Embryonic facial prominence (tissue), 1 donor: ENCODE measurements at regions not wholly inside any gene's neighbourhood (a gene's known extent, or its start where the extent isn't known, plus 50 kb on each side); places are given as distances from the start of the nearest gene placed in this dataset.
"Not testable (repeated sequence)": the region's sequence is repeated elsewhere in the genome, so short reads cannot be mapped to it uniquely, and the experiment has no call there.

Experiments used
- DNase-seq: peaks from one replicate; pipeline ENCODE4 v3.0.0-alpha.2; 2016; ENCODE audit errors: extremely low spot score

DNA sequence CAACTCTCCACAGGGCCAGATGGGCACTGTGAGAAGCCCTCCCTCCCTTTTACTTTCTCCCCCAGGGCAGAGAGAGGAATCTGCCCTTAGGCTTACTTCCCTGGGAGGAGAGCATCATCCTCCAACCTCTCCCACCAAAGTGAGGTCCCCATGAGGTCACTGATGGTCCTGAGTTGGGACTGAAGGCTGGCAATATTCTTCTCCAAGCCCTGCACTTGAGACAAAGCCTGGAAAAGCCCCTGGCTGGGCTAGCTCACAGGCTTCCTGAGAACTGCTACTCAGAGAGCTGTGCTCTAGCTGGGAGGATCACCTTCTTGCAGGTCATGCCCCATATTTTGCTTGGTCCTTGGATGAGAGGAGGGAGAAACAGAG is 110.0 kb upstream of the MEF2A start:
- DNase-seq: no peak

DNA sequence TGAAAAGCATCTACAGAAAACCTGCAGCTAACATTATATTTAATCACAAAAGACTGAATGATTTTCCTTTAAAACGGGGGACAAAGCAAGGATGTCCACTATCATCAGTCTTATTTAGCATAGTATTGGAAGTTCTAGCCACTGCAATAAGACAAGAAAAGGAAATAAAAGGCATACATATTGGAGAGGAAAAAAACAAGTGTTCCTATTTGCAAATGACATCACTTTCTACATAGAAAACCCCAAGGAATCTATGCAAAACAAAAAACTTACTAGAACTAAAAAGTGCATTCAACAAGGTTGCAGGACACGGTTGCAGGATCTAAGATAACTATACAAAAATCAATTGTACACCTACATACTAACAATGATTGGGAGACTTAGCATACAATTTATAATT is 101.6 kb upstream of the MEF2A start:
- no peak for DNase-seq

- DNase-seq: no peak
These were observed 99.0 kb upstream of the MEF2A start for GRCh38 chr15:99466701-99467337.

DNA sequence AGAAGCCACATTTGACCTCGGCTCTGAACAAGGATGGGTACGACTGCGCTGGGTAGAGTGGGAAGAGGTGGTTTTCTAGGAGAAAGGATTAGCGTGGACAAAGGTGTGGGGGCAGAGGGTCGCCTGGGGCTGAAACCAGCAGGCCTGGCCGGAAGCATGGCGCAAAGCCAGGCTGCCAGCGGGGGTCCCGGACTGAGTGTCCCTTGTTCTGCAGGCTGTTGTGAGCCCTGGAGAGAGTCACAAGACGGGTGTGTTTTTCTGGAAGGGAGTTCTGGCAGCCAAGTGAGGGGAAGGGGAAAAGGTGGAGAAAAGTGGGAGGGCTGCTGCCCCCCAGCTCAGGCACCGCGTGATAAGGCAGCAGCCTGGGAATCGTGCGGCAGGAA is 98.5 kb upstream of the MEF2A start:
- no peak for DNase-seq

- DNase-seq: no peak
These were observed 97.8 kb upstream of the MEF2A start for GRCh38 chr15:99467853-99468464.

- DNase-seq: not testable (repeated sequence)
These were observed 95.6 kb upstream of the MEF2A start for GRCh38 chr15:99470204-99470603.

DNA sequence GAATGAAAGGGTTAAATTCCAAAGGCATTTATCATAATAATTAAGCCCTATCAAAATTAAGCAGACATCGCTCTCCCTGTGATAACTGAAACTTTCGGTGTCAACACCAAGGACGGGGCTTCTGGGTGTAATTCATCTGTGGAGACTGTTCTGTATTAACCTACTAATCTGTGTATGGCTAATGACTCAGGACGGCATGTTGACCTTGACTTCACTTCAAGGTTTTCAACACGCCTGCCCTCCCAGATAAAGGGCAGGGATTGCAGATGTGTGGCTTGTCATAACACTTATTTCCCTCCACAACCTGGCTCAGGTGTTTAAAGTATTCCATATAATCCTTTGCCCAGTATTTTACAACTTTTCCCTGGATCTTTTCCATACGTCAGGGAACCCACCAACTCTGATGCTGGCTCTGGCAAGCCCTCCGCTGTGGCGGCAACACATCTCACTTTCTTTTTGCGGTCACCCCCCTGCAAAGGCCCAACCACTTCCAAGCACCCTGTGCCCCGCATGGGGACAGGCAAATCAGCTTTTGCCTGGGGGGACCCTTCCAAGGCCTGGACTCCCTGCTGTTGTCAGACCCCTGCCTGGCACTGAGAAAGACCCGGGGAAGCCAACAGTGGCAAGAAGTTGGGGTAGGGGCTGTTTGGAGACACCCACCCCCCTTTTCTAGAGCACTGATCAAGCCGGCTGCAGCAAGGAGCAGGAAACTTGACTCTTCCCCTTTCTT is 93.2 kb upstream of the MEF2A start:
- no peak for DNase-seq

- no peak for DNase-seq
These were observed 91.5 kb upstream of the MEF2A start for GRCh38 chr15:99473981-99474906.

DNA sequence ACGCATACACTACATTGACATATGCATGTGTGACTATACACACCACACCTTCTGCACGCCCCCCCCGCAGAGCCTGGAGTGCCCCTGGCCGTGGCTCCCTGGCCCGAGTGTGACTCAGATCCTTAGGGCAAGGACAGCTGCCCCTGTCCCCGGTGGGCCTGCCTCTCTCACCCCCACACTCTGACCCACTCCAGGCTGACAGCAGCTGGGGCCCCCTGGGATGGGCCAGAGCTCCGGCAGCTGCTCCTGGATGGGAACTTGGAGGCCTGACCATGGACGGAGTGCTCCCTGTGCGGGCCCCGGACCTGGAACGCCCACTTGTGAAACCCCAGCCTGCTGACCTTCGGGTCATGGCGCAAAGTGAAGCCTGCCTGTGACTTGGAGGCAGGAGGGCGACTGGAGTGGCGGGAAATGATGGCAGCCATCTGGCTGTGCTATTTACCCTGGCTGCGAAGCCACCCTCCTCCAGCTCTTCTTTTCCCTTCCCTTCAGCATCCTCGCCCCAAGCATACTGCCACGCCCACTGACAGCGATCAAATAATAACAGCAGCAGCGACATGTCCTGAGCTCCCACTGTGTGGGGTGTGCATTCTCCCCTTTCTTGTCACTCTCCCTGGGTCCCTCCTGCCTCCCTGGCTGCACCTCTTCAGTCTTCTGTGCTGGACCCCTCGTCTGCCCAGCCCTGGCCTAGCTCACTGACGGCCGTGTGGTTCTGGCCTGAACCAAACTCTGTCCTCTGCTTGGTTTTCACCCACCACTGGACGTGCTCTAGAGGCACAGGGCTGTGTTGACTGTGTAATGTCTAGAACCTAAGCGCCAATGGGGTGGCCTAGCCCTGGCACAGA is 90.7 kb upstream of the MEF2A start:
- DNase-seq: no peak

DNA sequence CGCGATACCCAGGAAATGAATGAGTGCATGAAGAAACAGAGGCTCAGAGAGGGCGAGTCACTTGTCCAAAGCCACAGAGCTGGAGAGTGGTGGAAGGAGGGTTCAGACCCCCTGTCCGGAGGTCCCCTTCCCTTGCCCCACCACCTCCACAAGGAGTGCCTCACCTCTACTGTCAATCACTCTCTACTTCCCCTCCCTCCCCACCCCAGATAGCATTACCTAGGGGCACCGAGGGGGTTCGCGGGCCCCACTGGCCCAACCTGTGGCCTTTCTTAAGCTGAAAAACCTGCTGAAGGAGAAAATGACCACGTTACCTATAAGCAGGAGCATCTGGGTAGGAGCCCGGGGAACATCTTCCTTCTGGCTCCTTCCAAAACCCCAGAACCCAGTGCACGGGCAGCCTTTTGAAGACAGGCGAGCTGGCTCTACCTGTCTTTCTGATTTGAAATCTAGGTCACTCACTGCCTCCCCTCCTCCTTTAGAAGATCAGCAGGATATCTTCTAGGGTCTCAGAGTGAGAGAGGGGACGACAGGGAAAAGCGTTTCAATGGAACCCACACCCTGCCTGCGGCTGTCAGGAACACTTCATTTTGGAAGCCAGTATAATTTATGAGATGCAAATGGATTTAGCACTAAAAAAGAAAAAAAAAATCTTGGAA is 89.9 kb upstream of the MEF2A start:
- DNase-seq: no peak

DNA sequence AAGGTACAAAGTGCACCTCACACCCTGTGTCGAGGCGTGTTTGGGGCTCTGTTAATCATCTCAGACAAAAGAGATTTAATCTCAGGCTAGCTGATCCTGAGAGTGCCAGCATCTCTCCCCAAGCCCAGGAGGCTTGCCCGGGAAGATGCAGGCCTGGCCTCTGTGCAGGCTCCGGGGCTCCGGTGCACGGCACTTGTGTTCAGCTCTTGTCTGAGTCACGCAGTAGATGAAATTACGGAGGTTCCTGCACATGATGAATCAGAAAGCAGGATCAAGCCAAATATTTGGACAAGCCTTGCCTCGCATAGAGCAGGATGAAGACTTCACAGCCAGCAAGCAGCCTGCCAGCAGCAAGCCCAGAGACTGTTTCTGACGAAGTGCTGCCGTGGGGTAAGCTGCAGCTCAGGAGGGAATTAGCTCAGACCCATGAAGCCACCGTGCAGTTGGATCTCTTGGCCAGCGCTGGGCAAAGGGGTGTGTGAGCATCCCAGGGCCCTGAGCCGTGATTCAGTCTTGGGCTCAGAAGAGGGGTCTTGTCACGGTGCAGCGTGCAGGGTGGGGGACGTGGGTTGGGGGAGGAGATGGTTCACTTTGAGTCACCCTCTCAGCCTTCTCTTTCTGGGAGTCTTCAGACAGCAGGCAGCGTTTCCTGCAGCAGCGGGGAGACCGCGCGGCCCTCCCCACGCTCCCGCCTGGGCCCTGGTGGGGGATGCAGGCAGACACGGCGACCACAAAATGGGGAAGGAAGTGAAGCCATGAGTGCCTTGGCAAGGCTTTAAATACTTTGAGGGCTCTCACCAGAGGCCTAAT is 89.2 kb upstream of the MEF2A start:
- DNase-seq: no peak

GRCh38 chr15:99477791-99478471 is 87.9 kb upstream of the MEF2A start:
- no peak for DNase-seq

DNA sequence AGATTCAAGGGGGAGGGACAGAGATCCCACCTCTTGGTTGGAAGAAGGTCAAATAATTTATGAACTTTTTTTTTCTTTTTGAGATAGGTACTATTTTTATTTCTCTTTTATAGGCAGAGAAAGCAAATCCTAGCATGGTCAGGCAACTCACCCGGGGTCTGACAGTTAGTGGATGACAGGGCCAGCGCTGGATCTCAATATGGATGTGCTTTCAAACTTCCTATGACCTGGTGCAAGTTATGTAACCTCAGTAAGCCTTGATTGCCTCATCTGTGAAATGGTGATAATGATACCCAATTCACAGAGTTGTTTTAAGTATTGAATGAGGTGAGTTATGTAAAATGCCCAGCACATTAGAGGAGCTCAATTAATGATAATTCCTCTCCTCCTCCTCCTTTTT is 86.8 kb upstream of the MEF2A start:
- no peak for DNase-seq

DNA sequence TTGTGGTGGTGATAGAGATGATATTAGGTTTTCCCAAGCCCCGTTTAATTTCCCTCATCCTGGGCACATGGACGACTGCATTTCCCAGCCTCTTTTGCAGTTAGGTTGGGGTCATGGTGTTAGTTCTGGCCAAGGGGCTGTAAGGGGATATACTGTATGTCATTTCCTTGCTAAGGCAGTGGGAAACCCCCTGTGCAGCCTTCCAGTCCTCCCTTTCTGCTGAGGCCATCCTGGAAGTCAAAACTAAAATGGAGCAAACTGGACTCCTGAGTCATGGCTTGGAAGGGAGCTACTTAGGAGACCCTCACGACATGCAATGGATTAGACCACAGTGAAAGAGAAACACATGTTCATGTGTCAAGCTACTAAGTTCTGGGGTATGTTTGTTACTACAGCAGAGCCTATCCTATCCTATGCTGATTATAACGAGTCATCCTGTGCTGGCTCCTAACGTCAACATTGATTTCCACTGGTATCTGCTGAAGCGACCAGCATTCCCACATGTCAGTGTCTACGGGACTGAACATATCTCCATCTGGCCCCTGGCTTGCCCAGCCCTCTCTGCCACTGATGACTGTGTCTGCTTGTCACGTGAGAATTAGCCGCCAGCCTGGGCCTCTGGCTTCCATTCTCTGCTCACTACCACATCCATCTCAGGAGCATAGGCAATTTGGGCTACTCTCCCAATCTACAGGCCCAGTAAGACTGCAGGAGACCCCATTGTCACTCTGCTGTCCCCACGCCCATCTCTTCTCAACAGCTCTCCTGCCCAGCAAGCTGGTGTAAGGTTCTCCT is 85.6 kb upstream of the MEF2A start:
- no peak for DNase-seq

GRCh38 chr15:99481113-99481950 is 84.5 kb upstream of the MEF2A start:
- no peak for DNase-seq

- no peak for DNase-seq
These were observed 83.9 kb upstream of the MEF2A start for GRCh38 chr15:99481951-99482230.

- DNase-seq: no peak
These were observed 82.8 kb upstream of the MEF2A start for GRCh38 chr15:99482993-99483392.
